KMS-11 (cell line): ENCODE measurements at regions not wholly inside any gene's neighbourhood (a gene's known extent, or its start where the extent isn't known, plus 50 kb on each side); places are given as distances from the start of the nearest gene placed in this dataset.

Experiments used
- H2AFZ ChIP-seq: fragments of 200-600 bp; sonication (generic); 2 replicates; pipeline ENCODE4 v1.6.1; 2016; ENCODE audit warnings: antibody characterized with exemption, mixed run types, low read depth
- H3K27ac ChIP-seq: fragments of 200-600 bp; sonication (generic); 2 replicates; pipeline ENCODE4 v1.6.1; 2016; ENCODE audit warnings: mild to moderate bottlenecking, mixed run types
- H3K27me3 ChIP-seq: fragments of 200-600 bp; sonication (generic); 2 replicates; pipeline ENCODE4 v1.6.1; 2017; ENCODE audit warnings: mild to moderate bottlenecking, low read depth, mixed run types, moderate library complexity; ENCODE audit not compliant: insufficient read depth
- H3K36me3 ChIP-seq: fragments of 200-600 bp; sonication (generic); 2 replicates; pipeline ENCODE4 v1.6.1; 2017; ENCODE audit warnings: mild to moderate bottlenecking, mixed run types; ENCODE audit not compliant: insufficient read depth
- H3K4me1 ChIP-seq: fragments of 200-600 bp; sonication (generic); 2 replicates; pipeline ENCODE4 v1.6.1; 2016; ENCODE audit warnings: mild to moderate bottlenecking, low read depth, mixed run types; ENCODE audit not compliant: poor library complexity, severe bottlenecking
- H3K4me2 ChIP-seq: fragments of 200-600 bp; sonication (generic); 2 replicates; pipeline ENCODE4 v1.7.0; 2016; ENCODE audit warnings: mild to moderate bottlenecking, mixed run types
- H3K4me3 ChIP-seq: fragments of 200-600 bp; sonication (generic); IDR thresholded peaks from 2 replicates; pipeline ENCODE4 v1.6.1; 2017; ENCODE audit warnings: low read depth, low read length, mixed read lengths; ENCODE audit not compliant: insufficient read depth
- H3K79me2 ChIP-seq: fragments of 200-600 bp; sonication (generic); 2 replicates; pipeline ENCODE4 v1.6.1; 2016; ENCODE audit warnings: low read depth, mixed run types; ENCODE audit not compliant: insufficient read depth
- H3K9ac ChIP-seq: fragments of 200-600 bp; sonication (generic); 2 replicates; pipeline ENCODE4 v1.6.1; 2016; ENCODE audit warnings: mild to moderate bottlenecking, mixed run types
- H4K20me1 ChIP-seq: fragments of 200-600 bp; sonication (generic); 2 replicates; pipeline ENCODE4 v1.6.1; 2016; ENCODE audit warnings: mild to moderate bottlenecking, mixed run types; ENCODE audit not compliant: insufficient read depth
- TF ChIP-seq, protein P1 (sequence below): fragments of 200-600 bp; sonication (generic); conservative IDR thresholded peaks from 2 replicates; pipeline ENCODE4 v1.6.1; 2017; ENCODE audit warnings: low read depth, mild to moderate bottlenecking, antibody characterized with exemption, low read length, moderate library complexity, mixed read lengths

DNA sequence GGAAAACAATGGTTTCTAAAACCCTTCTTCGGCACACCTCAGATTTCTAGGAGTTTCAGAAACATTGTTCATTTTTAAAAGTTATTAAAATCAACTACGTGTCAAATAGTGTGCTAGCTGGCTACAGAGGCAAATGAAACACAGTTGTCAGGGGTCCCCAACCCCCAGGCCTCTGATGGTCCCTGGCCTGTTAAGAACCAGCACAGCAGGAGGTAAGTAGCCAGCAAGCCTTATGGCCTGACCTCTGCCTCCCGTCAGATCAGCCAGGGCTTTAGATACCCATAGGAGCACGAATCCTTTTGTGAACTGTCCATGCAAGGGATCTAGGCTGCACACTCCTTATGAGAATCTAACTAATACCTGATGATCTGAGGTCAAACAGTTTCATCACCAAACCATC, 648.2 kb downstream of the FAM181B start:
- H3K4me2 ChIP-seq = no peak overlapping the region
- TF ChIP-seq, protein P1, sequence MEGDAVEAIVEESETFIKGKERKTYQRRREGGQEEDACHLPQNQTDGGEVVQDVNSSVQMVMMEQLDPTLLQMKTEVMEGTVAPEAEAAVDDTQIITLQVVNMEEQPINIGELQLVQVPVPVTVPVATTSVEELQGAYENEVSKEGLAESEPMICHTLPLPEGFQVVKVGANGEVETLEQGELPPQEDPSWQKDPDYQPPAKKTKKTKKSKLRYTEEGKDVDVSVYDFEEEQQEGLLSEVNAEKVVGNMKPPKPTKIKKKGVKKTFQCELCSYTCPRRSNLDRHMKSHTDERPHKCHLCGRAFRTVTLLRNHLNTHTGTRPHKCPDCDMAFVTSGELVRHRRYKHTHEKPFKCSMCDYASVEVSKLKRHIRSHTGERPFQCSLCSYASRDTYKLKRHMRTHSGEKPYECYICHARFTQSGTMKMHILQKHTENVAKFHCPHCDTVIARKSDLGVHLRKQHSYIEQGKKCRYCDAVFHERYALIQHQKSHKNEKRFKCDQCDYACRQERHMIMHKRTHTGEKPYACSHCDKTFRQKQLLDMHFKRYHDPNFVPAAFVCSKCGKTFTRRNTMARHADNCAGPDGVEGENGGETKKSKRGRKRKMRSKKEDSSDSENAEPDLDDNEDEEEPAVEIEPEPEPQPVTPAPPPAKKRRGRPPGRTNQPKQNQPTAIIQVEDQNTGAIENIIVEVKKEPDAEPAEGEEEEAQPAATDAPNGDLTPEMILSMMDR = no peak
- no peak overlapping the region for H3K27ac ChIP-seq
- no peak overlapping the region for H2AFZ ChIP-seq
- H3K9ac ChIP-seq = no peak overlapping the region
- H3K27me3 ChIP-seq = no peaks in the 10 kb centered on the region
- no peaks in the 10 kb centered on the region for H4K20me1 ChIP-seq
- H3K79me2 ChIP-seq = no peaks in the 10 kb centered on the region
- H3K4me1 ChIP-seq = no peaks in the 10 kb centered on the region
- H3K4me3 ChIP-seq = no peak overlapping the region
- H3K36me3 ChIP-seq = no peaks in the 10 kb centered on the region

DNA sequence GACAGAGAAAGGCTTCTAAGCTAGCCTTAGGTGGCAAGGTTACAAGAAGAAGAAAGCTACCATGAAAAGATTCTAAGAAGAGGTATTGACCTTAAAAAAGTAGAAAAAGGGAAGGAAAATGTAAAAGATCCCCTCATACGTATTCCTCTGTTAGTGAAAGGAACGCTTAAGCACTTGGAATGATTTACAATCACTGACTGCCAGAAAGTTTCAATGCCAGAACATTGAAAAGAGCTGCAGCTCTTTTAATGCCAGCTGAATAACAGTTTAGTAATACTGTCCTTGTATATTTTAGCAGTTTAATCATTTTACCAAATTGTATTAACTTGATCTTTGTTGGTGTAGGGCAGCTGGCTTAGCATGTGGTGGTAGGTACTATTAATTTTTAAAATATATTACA, 650.7 kb downstream of the FAM181B start:
- Histone ChIP-seq H3K4me2 (no peak overlapping the region), H3K4me3 (no peak overlapping the region), H3K27ac (no peak overlapping the region), H4K20me1 (no peaks in the 10 kb centered on the region), H2AFZ (no peak overlapping the region), H3K27me3 (no peaks in the 10 kb centered on the region), H3K79me2 (no peaks in the 10 kb centered on the region), H3K4me1 (no peaks in the 10 kb centered on the region), H3K36me3 (no peaks in the 10 kb centered on the region), H3K9ac (no peak overlapping the region)
- TF ChIP-seq, protein P1 = no peak

DNA sequence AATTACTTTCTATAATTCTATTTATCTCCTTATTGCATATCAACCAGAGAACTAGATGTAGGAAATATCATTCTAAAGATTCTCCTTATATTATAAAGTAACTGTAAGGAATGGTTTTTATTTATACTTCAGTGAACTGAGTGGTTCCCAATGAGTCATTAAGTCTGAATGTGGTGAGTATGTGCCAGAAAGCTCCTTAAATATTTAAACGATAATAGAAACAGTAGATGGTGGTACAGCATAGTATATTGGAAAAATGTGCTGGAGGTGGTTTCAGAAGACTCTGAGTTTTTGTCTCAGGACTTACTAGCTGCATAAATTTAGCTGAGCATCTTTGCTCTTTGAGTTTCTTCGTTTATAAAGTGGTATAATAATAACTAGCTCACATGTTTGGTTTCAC, 653.5 kb downstream of the FAM181B start:
- no peaks in the 10 kb centered on the region for H4K20me1 ChIP-seq
- no peaks in the 10 kb centered on the region for H3K27me3 ChIP-seq
- H3K79me2 ChIP-seq = no peaks in the 10 kb centered on the region
- no peak overlapping the region for H2AFZ ChIP-seq
- TF ChIP-seq, protein P1 = no peak
- no peaks in the 10 kb centered on the region for H3K36me3 ChIP-seq
- no peak overlapping the region for H3K9ac ChIP-seq
- no peak overlapping the region for H3K4me2 ChIP-seq
- no peak overlapping the region for H3K4me3 ChIP-seq
- no peaks in the 10 kb centered on the region for H3K4me1 ChIP-seq
- H3K27ac ChIP-seq = no peak overlapping the region

DNA sequence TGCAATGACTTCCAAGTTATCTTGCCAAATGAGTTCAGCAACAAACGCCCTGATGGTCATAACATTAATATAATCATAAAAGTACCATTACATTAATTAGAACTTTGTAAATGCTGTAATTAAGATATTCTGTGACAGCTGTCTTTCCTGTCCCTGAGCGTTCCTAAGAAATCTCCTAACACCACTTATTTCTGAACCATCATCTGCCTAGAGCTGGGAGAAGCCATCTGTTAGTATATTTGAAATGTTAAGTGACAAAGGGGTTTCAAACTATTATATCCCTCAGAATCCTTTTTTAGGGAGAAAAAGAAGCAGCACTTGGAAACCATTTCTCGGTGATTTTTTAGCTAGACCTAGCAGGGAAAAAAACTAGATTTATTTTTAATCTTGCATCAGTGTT, 657.5 kb downstream of the FAM181B start:
- Histone ChIP-seq H3K27ac (no peak overlapping the region), H3K79me2 (no peaks in the 10 kb centered on the region), H3K4me1 (no peaks in the 10 kb centered on the region), H4K20me1 (no peaks in the 10 kb centered on the region), H3K4me2 (no peak overlapping the region), H3K36me3 (no peaks in the 10 kb centered on the region), H3K27me3 (no peaks in the 10 kb centered on the region), H3K4me3 (no peak overlapping the region), H2AFZ (no peak overlapping the region), H3K9ac (no peak overlapping the region)
- TF ChIP-seq, protein P1 = no peak

DNA sequence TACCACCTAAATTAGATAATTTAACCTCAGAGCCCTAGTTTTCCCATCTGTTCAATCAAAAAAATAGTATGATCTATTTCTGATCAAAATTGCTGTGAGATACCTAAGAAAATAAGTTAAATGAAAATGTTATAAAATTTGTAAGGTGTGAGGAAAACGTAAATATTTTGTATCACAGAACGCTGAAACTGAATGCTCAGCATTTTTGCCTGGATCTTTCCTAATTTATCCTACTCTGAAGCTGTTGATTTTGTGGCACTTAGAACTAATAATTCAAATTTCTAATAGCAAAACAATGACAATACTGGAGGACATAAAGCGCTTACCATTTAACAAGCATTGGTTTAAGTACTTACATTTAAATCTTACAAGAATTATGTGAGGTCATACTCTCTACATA, 674.2 kb downstream of the FAM181B start:
- Histone ChIP-seq H3K4me2 (no peak overlapping the region), H3K4me3 (no peak overlapping the region), H3K36me3 (no peaks in the 10 kb centered on the region), H2AFZ (no peak overlapping the region), H3K27me3 (no peaks in the 10 kb centered on the region), H3K79me2 (no peaks in the 10 kb centered on the region), H3K27ac (no peak overlapping the region), H3K9ac (no peak overlapping the region), H4K20me1 (no peaks in the 10 kb centered on the region), H3K4me1 (no peaks in the 10 kb centered on the region)
- TF ChIP-seq, protein P1 = no peak
